GM12878 (cell line): ENCODE measurements at regions not wholly inside any gene's neighbourhood (a gene's known extent, or its start where the extent isn't known, plus 50 kb on each side); places are given as distances from the start of the nearest gene placed in this dataset.

Experiments
- ATAC-seq: fragments of 200-7000 bp; cut with Tn5 transposase; 3 replicates; pipeline ENCODE4 v1.9.1; 2020; ENCODE audit warnings: mild to moderate bottlenecking, moderate library complexity
- BruUV-seq: library from RNA; stranded (reverse); fragments of 400-500 nt; replicated peaks from 2 replicates; lab custom pipeline; 2021; lab: Mats Ljungman, UMichigan
- CTCF ChIA-PET: fragments of 300-600 bp; sonication (Branson Sonifier 250); formaldehyde crosslinking; extraction: SDS; loops from one replicate; lab custom pipeline; 2021; ENCODE audit warnings: inconsistent platforms; lab: Yijun Ruan, JAX
- POLR2A ChIA-PET: fragments of 350-600 bp; formaldehyde crosslinking; extraction: SDS; loops from one replicate; lab custom pipeline; 2021; ENCODE audit warnings: inconsistent platforms; lab: Charles Lee
- RAD21 ChIA-PET: fragments of 300-600 bp; sonication (Branson Sonifier 250); formaldehyde crosslinking; loops from one replicate; lab custom pipeline; 2023; ENCODE audit warnings: antibody characterized with exemption; ENCODE audit not compliant: unreplicated experiment; lab: Charles Lee
- SMC1A ChIA-PET: fragments of 300-600 bp; sonication (Branson Sonifier 250); formaldehyde crosslinking; loops from one replicate; lab custom pipeline; 2023; ENCODE audit not compliant: unreplicated experiment, uncharacterized antibody; lab: Charles Lee
- DNase-seq: peaks from one replicate; pipeline ENCODE4 v3.0.0-alpha.2; 2011; ENCODE audit warnings: low read depth, low spot score
- FAIRE-seq: peaks from 3 replicates; lab custom pipeline; 2011; peaks lifted over from hg19 to GRCh38; lab: Jason Lieb, UNC
- H2AFZ ChIP-seq: 2 replicates; pipeline ENCODE4 v1.6.0; 2011; ENCODE audit warnings: low read depth, low read length, control low read depth; ENCODE audit not compliant: control insufficient read depth
- H3K27ac ChIP-seq: 2 replicates; pipeline ENCODE4 v1.5.1; 2011; ENCODE audit warnings: control low read depth; ENCODE audit not compliant: control insufficient read depth, insufficient read depth
- H3K27me3 ChIP-seq, 2 experiments: replicated peaks in 1 of 2; 2 replicates each; pipeline versions ENCODE4 v1.6.0 to v1.6.1; 2011; ENCODE audit warnings: low read length in 1 of 2; ENCODE audit not compliant: control insufficient read depth in 2 of 2, insufficient read depth in 2 of 2
- H3K36me3 ChIP-seq, 2 experiments: 2 replicates each; pipeline ENCODE4 v1.5.1; 2011; ENCODE audit warnings: low read length in 1 of 2; ENCODE audit not compliant: control insufficient read depth in 2 of 2, insufficient read depth in 2 of 2
- H3K4me1 ChIP-seq: 2 replicates; pipeline ENCODE4 v1.6.1; 2011; ENCODE audit warnings: mild to moderate bottlenecking, low read length, moderate library complexity, mixed read lengths; ENCODE audit not compliant: control insufficient read depth, insufficient read depth
- H3K4me2 ChIP-seq: 2 replicates; pipeline ENCODE4 v1.6.0; 2011; ENCODE audit warnings: control low read depth; ENCODE audit not compliant: control insufficient read depth, insufficient read depth
- H3K4me3 ChIP-seq: fragments of 200-600 bp; sonication (generic); 2 replicates; pipeline ENCODE4 v1.5.1; 2016
- H3K79me2 ChIP-seq: 2 replicates; pipeline ENCODE4 v1.6.0; 2011; ENCODE audit warnings: low read length; ENCODE audit not compliant: control insufficient read depth, insufficient read depth
- H3K9ac ChIP-seq: 2 replicates; pipeline ENCODE4 v1.8.0; 2011; ENCODE audit warnings: low read length, control low read depth, mixed read lengths; ENCODE audit not compliant: control insufficient read depth, insufficient read depth
- H3K9me3 ChIP-seq: replicated peaks from 3 replicates; pipeline ENCODE4 v1.5.1; 2011; ENCODE audit warnings: mild to moderate bottlenecking, low read length; ENCODE audit not compliant: control insufficient read depth, insufficient read depth
- H4K20me1 ChIP-seq: 2 replicates; pipeline ENCODE4 v1.6.0; 2011; ENCODE audit not compliant: control insufficient read depth, insufficient read depth
- ATF3 ChIP-seq: IDR thresholded peaks from 2 replicates; pipeline ENCODE4 v1.6.1; 2011; ENCODE audit warnings: low read depth, mild to moderate bottlenecking, low read length, moderate library complexity, borderline replicate concordance; ENCODE audit errors: extremely low read depth
- CREM ChIP-seq: IDR thresholded peaks from 2 replicates; pipeline ENCODE4 v1.6.1; 2014; ENCODE audit warnings: antibody characterized with exemption, low read depth
- EP300 ChIP-seq, 2 experiments: fragments of 150-350 bp in 1 of 2; IDR thresholded peaks; 2 replicates each; pipeline ENCODE4 v1.6.1; 2011 to 2012; ENCODE audit warnings: low read depth in 2 of 2, low read length in 2 of 2, borderline replicate concordance in 1 of 2, improper control_type of control experiment in 1 of 2, inconsistent platforms in 1 of 2; ENCODE audit not compliant: control insufficient read depth in 1 of 2
- IRF4 ChIP-seq: IDR thresholded peaks from 2 replicates; pipeline ENCODE4 v1.6.1; 2011; ENCODE audit warnings: low read depth, low read length
- MEF2B ChIP-seq: fragments of 450-650 bp; IDR thresholded peaks from 2 replicates; pipeline ENCODE4 v1.6.1; 2018; ENCODE audit warnings: mild to moderate bottlenecking, moderate library complexity; ENCODE audit not compliant: partially characterized antibody, poor library complexity, severe bottlenecking
- MXI1 ChIP-seq: fragments of 150-350 bp; IDR thresholded peaks from 2 replicates; pipeline ENCODE4 v1.6.1; 2011; ENCODE audit warnings: low read depth, mild to moderate bottlenecking, inconsistent platforms, low read length, improper control_type of control experiment
- NFXL1 ChIP-seq: fragments of 450-650 bp; IDR thresholded peaks from 2 replicates; pipeline ENCODE4 v1.6.1; 2017; ENCODE audit warnings: antibody characterized with exemption, mild to moderate bottlenecking, borderline replicate concordance
- RBBP5 ChIP-seq: fragments of 200-600 bp; sonication (generic); conservative IDR thresholded peaks from 2 replicates; pipeline ENCODE4 v1.6.1; 2016
- SKIL ChIP-seq: fragments of 450-650 bp; IDR thresholded peaks from 2 replicates; pipeline ENCODE4 v1.6.1; 2017; ENCODE audit warnings: mild to moderate bottlenecking, low read depth, inconsistent platforms; ENCODE audit not compliant: poor library complexity, severe bottlenecking
- SMAD1 ChIP-seq: fragments of 450-650 bp; IDR thresholded peaks from 2 replicates; pipeline ENCODE4 v1.6.1; 2018; ENCODE audit warnings: mild to moderate bottlenecking, low read depth; ENCODE audit not compliant: partially characterized antibody
- STAT1 ChIP-seq: fragments of 450-650 bp; conservative IDR thresholded peaks from 2 replicates; pipeline ENCODE4 v1.6.1; 2014; ENCODE audit warnings: antibody characterized with exemption, mild to moderate bottlenecking
- TARDBP ChIP-seq: IDR thresholded peaks from 2 replicates; pipeline ENCODE4 v1.6.1; 2016; ENCODE audit warnings: borderline replicate concordance
- TCF12 ChIP-seq: IDR thresholded peaks from 2 replicates; pipeline ENCODE4 v1.6.1; 2011; ENCODE audit warnings: low read depth, mild to moderate bottlenecking, low read length
- YY1 ChIP-seq: IDR thresholded peaks from 2 replicates; pipeline ENCODE4 v1.6.1; 2011; ENCODE audit warnings: low read depth, mild to moderate bottlenecking, low read length
- WGBS: methylation state at CpG from one replicate; pipeline ENCODE4 v1.1.6; 2016; ENCODE audit warnings: low lambda C conversion rate; ENCODE audit not compliant: insufficient replicate concordance, insufficient coverage; ENCODE audit errors: missing lambda C conversion rate; 5-methylcytosine and 5-hydroxymethylcytosine counted together
- in situ Hi-C: fragments of 300-500 bp; cut with MboI; formaldehyde crosslinking; loops from 9 replicates; pipeline ENCODE4 v1.14.3; 2018; ENCODE audit warnings: mixed read lengths
- intact Hi-C: fragments of 100-400 bp; cut with micrococcal nuclease; formaldehyde crosslinking; loops from one replicate; pipeline ENCODE4 v1.14.2; 2022; ENCODE audit not compliant: unreplicated experiment
- TF ChIP-seq, protein P1 (sequence below): IDR thresholded peaks from 2 replicates; pipeline ENCODE4 v1.6.1; 2011; ENCODE audit warnings: mild to moderate bottlenecking, low read depth, low read length, moderate library complexity; ENCODE audit not compliant: insufficient replicate concordance
- TF ChIP-seq, protein P2 (sequence below): fragments of 150-350 bp; IDR thresholded peaks from 2 replicates; pipeline ENCODE4 v1.6.1; 2014; ENCODE audit warnings: mild to moderate bottlenecking, low read depth, low read length
- TF ChIP-seq, protein P3 (sequence below): fragments of 450-650 bp; IDR thresholded peaks from 2 replicates; pipeline ENCODE4 v1.6.1; 2018; ENCODE audit warnings: mild to moderate bottlenecking, low read depth, moderate library complexity; ENCODE audit not compliant: partially characterized antibody

DNA sequence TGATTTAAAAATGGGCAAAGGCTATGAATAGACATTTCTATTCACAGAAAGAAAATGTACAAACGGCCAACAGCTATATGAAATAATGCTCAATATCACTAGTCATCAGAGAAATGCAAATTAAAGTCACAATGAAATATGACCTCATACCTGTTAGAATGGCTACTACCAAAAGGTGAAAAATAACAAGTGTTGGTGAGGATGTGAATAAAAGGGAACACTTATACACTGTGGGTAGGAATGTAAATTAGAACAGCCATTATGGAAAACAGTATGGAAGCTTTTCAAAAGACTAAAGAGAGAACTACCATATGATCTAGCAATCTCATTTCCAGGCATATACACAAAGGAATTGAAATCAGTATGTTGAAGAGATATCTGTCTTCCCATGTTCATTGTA lies 118.9 kb upstream of the SPOPL start:
- no peaks in the 10 kb centered on the region for H3K27me3 ChIP-seq
- in situ Hi-C loops (no loop called here), intact Hi-C loops (no loop called here)
- no peaks in the 10 kb centered on the region for H3K36me3 ChIP-seq
- no peak overlapping the region for H3K4me2 ChIP-seq
- no TSS peak for BruUV-seq
- 35% methylated on average over 1 of the region's 1 CpG for WGBS
- ChIA-PET CTCF (no interaction called here), SMC1A (no interaction called here), RAD21 (no interaction called here), POLR2A (no interaction called here)
- no peak overlapping the region for H2AFZ ChIP-seq
- H3K27ac ChIP-seq, result no peak overlapping the region
- H4K20me1 ChIP-seq, result no peaks in the 10 kb centered on the region
- TF ChIP-seq, protein P1, sequence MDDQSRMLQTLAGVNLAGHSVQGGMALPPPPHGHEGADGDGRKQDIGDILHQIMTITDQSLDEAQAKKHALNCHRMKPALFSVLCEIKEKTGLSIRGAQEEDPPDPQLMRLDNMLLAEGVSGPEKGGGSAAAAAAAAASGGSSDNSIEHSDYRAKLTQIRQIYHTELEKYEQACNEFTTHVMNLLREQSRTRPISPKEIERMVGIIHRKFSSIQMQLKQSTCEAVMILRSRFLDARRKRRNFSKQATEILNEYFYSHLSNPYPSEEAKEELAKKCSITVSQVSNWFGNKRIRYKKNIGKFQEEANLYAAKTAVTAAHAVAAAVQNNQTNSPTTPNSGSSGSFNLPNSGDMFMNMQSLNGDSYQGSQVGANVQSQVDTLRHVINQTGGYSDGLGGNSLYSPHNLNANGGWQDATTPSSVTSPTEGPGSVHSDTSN, result no peak
- TF ChIP-seq YY1, result no peak
- TF ChIP-seq, protein P2, sequence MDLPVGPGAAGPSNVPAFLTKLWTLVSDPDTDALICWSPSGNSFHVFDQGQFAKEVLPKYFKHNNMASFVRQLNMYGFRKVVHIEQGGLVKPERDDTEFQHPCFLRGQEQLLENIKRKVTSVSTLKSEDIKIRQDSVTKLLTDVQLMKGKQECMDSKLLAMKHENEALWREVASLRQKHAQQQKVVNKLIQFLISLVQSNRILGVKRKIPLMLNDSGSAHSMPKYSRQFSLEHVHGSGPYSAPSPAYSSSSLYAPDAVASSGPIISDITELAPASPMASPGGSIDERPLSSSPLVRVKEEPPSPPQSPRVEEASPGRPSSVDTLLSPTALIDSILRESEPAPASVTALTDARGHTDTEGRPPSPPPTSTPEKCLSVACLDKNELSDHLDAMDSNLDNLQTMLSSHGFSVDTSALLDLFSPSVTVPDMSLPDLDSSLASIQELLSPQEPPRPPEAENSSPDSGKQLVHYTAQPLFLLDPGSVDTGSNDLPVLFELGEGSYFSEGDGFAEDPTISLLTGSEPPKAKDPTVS, result no peak
- TF ChIP-seq EP300 (IDR thresholded peaks at IDR 0.05; ENCODE audit: borderline replicate concordance in 1 of 2, control insufficient read depth in 1 of 2, low read depth in 2 of 2, low read length in 2 of 2), result no peak
- no peak for TF ChIP-seq RBBP5
- no peak for TF ChIP-seq NFXL1
- TF ChIP-seq CREM, result no peak
- TF ChIP-seq, protein P3, sequence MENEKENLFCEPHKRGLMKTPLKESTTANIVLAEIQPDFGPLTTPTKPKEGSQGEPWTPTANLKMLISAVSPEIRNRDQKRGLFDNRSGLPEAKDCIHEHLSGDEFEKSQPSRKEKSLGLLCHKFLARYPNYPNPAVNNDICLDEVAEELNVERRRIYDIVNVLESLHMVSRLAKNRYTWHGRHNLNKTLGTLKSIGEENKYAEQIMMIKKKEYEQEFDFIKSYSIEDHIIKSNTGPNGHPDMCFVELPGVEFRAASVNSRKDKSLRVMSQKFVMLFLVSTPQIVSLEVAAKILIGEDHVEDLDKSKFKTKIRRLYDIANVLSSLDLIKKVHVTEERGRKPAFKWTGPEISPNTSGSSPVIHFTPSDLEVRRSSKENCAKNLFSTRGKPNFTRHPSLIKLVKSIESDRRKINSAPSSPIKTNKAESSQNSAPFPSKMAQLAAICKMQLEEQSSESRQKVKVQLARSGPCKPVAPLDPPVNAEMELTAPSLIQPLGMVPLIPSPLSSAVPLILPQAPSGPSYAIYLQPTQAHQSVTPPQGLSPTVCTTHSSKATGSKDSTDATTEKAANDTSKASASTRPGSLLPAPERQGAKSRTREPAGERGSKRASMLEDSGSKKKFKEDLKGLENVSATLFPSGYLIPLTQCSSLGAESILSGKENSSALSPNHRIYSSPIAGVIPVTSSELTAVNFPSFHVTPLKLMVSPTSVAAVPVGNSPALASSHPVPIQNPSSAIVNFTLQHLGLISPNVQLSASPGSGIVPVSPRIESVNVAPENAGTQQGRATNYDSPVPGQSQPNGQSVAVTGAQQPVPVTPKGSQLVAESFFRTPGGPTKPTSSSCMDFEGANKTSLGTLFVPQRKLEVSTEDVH, result no peak
- no peak for TF ChIP-seq TCF12
- no peak for TF ChIP-seq MXI1
- TF ChIP-seq SMAD1, result no peak
- TF ChIP-seq IRF4, result no peak
- no peak for TF ChIP-seq TARDBP
- TF ChIP-seq SKIL, result no peak
- TF ChIP-seq MEF2B, result no peak
- no peak for TF ChIP-seq STAT1
- TF ChIP-seq ATF3, result no peak
- H3K9ac ChIP-seq, result no peak overlapping the region
- H3K4me1 ChIP-seq, result no peaks in the 10 kb centered on the region
- FAIRE-seq (no peak), DNase-seq (no peak), ATAC-seq (no peak)
- H3K79me2 ChIP-seq, result no peaks in the 10 kb centered on the region
- H3K9me3 ChIP-seq, result no peaks in the 10 kb centered on the region; the same call in 2 of the 3 replicates
- H3K4me3 ChIP-seq, result no peak overlapping the region
